H54 (cell line): ENCODE measurements at regions not wholly inside any gene's neighbourhood (a gene's known extent, or its start where the extent isn't known, plus 50 kb on each side); places are given as distances from the start of the nearest gene placed in this dataset.

Source experiments
- DNase-seq: peaks from one replicate; pipeline ENCODE4 v3.0.0; 2011; ENCODE audit warnings: low spot score, mixed read lengths; ENCODE audit not compliant: insufficient read length
- FAIRE-seq: peaks from 3 replicates; lab custom pipeline; 2011; peaks lifted over from hg19 to GRCh38; lab: Jason Lieb, UNC
- POLR2A ChIP-seq: IDR thresholded peaks from 2 replicates; pipeline ENCODE4 v1.6.1; 2011; ENCODE audit warnings: low read depth, mild to moderate bottlenecking, low read length

DNA sequence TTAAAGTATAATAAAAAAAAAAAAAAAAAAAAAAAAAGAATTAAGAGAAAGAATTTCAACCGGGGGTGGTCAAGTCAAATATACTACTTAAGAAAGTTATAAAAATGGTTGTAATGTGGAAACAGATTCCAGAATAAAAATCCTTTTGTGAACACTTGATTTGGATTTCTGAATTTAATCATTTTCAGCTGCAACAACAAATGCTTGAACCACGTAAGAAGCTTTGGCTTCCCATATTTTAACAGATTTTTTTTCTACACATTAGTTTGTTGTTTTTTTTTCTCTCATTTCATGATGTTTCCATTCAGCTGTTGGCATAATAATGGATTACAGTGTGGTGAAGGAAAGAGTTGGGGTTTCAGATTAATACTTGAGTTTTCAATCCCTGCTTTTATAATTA, 137.3 kb upstream of the AGR3 start:
- FAIRE-seq: peak; percentile 48
- DNase-seq: no peak

DNA sequence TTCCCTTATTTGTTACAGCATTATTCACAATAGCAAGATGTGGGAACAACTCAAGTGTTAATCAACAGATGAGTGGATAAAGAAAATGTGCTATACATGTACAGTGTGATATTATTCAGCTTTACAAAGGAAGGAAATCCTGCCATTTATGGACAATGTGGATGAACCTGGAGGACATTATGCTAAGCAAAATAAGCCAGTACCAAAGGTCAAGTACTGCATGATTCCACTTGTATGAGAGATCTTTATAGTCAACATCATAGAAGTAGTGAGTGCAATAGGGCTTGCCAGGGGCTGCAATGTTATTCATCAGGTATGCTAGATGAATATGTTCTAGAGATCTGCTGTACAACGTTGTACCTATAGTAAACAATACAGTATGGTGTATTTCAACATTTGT, 138.5 kb upstream of the AGR3 start:
- DNase-seq: no peak
- FAIRE-seq: peak; percentile 92
- TF ChIP-seq POLR2A: no peak

More for the DNA sequence above, 137.3 kb upstream of the AGR3 start:
- TF ChIP-seq POLR2A: no peak

DNA sequence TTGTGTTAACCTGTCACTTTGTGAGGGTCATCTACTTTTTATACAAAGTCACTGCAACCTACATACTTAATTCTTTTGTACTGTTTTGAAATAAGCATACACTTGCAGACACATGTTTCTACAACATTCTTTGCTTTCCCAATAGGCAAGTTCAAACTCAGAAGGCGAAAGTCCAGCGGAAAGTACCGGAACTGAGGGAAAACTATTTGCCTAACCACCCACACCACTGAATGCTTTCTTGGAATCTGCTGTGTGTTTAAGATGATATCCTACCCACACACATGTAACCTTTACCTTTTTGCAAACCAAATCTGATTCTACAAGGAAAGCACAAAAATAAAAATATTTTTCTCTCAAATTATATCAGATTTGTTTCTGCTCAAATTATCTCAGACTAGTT, 139.4 kb upstream of the AGR3 start:
- peak; percentile 57 for FAIRE-seq
- TF ChIP-seq POLR2A: no peak
- DNase-seq: no peak

DNA sequence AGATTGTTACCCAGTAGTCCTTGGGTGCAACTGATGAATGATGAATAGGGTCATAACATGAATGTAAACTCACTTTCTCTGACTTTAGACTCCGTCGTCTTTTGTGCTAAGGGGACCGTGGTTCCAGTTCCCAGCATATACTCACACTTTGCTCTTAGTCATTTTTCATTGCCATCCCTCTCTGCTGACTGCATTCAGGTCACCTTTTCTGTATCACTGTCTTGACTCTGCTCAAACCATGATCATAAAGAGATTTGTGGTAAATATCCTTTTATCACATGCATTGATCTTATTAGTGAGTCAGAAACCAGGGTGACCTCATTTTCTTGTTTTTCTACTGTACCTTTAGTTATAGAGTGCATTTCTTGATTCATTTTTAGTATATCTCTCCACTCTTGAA, 141.1 kb upstream of the AGR3 start:
- no peak for TF ChIP-seq POLR2A
- FAIRE-seq: peak; percentile 74
- DNase-seq: no peak

DNA sequence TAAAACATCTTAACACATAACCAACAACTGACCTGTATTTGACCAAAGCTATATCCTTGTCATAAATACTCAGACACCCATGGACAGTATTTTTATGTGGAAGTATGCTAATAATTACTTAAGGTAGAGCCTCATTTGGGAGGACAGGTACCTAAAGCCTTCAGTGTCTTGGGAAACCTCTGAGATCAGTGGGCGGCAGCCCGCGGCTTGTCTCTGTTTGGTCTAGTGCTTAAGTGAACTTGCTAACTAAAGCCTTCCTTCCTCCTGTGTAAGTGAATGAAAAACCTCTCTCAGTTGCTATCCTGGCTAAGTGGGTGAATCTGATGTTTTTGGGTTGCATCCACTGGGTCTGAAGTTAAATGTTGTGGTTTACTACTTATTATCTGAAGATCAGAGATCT, 144.5 kb upstream of the AGR3 start:
- no peak for TF ChIP-seq POLR2A
- DNase-seq: no peak
- FAIRE-seq: no peak

DNA sequence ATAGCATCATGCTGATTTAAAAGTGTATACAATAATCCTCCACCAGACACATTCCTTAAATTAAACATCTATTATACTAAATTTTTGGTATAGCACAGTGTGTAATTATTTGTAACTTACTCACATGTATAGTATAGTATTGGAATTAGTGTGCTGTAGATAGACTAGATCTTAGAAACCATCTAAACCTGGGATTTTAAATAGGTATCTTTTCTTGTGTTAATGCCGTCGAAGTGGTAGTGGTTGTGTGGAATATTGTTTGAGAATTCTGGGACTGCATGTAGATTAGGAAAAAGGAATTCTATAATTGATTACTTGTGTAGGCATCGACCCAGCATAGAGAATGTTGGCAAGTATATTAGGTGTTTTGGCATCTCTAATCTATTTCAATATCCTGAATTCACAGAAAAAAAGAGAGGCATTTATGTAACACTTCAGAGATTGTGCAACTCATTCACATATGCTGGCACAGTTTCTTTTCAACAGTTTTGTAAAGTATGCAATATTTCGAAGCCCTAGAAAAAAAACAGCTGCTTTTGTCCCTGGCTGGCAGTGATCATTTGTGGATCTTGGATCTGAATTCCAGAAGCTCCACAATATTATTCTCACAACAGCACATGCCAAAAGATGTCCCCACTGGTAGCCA, 145.5 kb upstream of the AGR3 start:
- TF ChIP-seq POLR2A: no peak
- FAIRE-seq (no peak), DNase-seq (no peak)

DNA sequence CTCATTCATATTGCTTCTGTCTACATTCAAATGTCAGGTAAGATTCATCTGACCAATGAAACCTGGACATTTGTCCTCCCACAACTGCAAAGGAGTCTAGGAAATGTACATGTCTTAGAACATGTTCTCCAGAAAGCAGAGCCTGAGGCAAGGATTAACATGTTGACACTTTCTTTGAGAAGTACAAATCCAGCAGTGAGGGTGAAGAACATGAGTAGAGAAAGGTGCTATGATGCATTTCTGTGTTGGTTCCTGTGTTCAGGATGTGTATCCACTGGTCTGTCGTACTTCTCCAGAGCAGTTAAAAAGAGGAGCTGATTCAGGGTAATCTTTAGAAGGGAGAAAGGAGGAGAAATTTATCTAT, 146.0 kb upstream of the AGR3 start:
- no peak for TF ChIP-seq POLR2A
- FAIRE-seq (peak; percentile 20), DNase-seq (no peak)

DNA sequence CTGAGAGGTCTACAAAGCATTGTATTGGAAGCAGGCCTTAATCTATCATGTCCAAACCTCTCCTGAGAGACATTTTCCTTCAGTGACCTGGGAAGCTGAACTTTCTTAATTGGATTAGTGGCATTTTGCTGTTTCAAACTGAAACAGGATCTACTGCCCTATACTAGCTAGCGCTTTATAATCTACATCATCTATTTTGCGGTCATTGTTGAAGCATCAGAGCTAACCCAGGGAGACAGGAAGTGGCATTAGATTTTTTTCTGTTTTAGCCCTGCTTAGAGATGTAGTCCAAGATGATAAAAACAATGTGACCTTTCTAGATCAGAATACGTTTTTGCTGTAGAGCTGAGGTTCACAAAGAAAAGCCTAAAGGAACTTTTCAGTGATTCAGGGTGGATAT, 147.4 kb upstream of the AGR3 start:
- TF ChIP-seq POLR2A: no peak
- FAIRE-seq (no peak), DNase-seq (no peak)

DNA sequence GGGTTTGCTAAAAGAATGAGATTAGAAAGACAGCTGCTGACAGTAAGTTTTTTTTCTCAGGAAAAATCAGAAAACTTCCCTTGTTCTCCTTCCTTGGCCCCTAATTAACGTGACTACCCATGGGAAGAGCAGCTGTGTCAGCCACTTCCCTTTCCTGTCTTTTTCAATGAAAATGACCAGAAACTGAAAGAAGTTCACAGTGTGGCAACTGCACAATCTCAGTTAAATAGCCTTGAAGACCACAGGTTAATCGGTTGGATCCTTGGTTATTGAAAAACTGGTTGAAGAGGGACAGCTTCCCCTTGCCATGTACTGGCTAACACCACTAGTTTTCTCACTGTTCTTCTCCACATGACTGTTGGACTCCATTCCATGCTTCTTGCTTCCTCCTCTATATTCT, 148.8 kb upstream of the AGR3 start:
- no peak for DNase-seq
- FAIRE-seq: no peak
- no peak for TF ChIP-seq POLR2A

DNA sequence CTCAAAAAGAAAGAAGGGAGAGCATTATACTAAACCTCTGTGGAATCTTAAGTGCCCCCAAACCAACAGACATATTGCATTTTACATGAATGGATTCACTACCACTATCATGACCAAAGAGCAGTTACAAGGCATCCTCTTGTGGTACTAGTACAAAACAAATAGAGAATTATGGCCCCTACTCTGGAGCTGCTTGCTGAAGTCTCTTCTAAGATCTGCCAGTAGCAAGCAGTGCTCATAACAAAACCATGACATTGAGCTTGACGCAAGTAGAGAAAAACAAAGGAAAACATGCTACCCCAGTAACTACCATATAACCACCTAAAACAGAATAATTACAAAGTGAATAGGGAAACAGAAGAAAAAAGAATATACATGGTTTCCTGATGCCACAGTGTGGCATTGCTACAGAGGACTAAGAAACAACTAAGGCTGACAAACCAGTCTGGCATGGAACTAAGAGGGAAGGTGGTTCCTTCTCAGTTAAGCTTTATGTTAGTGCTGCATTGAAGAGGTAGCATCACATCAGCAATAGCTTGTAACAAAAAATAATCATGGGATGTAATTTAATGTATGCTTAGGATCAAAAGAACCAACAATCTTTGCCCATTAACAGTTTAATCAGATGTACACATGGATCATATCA, 150.2 kb upstream of the AGR3 start:
- TF ChIP-seq POLR2A: no peak
- no peak for FAIRE-seq

DNA sequence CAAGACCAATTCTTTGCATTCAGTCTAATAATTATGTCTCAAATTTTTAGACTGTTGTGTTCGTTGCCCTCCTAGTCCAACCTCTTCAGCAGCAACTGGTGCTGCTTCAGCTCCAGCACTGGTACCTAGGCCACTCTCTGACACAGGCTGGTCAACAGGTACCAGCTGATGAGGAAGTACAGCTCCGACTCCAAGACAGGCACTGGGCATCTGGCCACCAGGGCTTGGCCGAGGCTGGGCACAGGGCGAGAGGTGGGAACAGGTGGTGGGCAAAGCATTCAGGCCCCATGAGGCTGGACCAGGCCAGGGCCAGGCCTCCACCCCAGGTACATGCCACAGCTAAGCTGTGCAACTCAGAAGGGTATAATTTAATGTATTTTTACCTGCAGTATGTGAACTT, 151.5 kb upstream of the AGR3 start:
- TF ChIP-seq POLR2A: no peak
- DNase-seq: no peak
- FAIRE-seq: no peak

More for the DNA sequence above, 150.2 kb upstream of the AGR3 start:
- DNase-seq: no peak

DNA sequence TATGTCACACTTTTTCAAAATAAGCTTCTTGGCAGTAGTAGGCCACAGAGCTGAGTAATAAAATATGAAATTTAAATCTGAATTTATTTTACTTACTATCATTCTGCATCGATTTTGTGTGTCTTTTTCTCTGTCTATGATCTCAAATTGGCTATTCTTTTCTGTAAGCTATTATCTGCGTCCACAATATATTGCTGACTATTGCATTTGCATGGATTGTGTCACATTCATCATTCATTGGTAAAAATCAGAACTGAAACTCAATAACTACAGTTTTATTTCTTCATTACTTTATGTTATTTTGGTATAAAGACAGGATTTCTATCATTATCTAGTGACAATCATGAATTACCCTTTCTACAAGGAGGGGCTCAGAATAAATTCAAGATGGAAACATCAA, 154.8 kb upstream of the AGR3 start:
- DNase-seq: no peak
- no peak for FAIRE-seq
- no peak for TF ChIP-seq POLR2A

DNA sequence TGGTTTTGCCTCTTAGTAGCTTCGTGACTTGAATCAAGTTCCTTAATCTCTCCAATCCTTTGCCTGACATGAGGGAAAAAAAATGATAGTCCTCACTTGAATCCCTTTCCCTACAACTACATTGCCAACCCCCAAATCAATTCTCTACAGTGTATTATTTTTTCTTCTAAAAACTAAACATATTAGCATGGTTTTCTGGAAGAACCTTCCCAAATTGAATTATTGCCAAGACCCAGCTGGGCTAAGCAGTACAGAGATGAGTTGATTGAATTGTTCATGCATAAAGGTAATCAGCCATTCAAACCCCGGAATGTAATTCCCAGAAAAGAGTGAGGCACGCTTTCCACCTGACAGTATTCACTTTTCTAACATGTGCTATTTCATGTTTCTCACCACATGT, 155.6 kb upstream of the AGR3 start:
- TF ChIP-seq POLR2A: no peak
- FAIRE-seq (no peak), DNase-seq (no peak)

DNA sequence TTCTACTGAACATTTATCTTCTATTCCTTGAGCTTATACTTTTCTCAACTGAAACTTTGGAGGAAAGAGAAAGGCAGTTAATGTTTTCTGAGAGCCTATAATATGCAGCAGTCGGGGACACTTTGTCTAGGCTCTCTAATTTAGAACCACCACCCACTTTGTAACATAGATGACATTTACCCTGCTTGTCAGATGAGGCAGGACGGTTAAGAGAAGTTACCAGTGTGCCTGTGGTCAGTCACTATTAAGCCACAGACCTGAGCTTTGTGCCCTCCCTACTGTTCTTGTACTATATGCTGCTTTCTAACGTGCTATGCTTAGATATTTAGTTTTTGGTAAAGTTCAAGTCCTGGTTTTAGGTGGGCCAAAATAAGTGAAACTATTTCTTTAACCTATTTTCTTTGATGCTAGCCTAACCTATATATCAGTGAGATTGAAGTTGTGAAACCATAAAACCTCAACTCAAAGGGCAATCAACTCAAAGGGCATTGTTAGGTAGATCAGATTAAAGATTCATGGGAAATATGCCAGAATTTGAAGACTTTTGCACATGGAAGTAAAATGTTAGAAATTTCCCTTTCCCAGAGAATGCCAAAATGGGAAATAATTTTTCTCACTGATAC, 156.5 kb upstream of the AGR3 start:
- TF ChIP-seq POLR2A: no peak
- DNase-seq (no peak), FAIRE-seq (peak; percentile 27)

DNA sequence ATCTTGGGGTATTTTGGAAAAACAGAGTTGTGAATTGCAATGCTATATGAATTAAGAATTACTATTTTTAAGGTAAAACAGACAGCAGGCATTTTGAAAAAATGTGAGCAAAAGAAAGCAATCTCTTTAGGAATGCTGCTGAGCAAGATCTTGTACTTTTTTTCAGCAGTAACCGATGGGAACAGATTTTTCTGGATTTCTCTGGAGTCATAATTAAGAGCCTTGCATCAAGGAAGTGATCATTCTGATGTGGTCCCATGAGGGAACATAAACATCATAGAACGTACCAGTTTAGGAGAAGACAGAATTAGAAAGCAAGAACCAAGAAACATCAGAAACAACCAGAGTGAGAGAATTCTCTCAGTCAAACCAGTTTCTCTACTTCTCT, 157.0 kb upstream of the AGR3 start:
- no peak for DNase-seq
- no peak for TF ChIP-seq POLR2A
- no peak for FAIRE-seq
